Natural killer cell (primary cell): ENCODE measurements at regions not wholly inside any gene's neighbourhood (a gene's known extent, or its start where the extent isn't known, plus 50 kb on each side); places are given as distances from the start of the nearest gene placed in this dataset.

ENCODE experiments used
- ATAC-seq, 3 donors: fragments of 150-1000 bp in 2 of 3; fragments of 200-7000 bp in 1 of 3; cut with Tn5 transposase; 1 replicate in 1 of 3; 2 replicates in 2 of 3; pipeline ENCODE4 v1.10.0; 2021; ENCODE audit warnings: mild to moderate bottlenecking in 2 of 3, moderate library complexity in 2 of 3
- DNase-seq, 2 donors: peaks; one replicate each; pipeline versions ENCODE4 v3.0.0 to v3.0.0-alpha.2; 2013 to 2021; ENCODE audit warnings: mixed read lengths in 1 of 2
- H3K27ac ChIP-seq: one replicate; pipeline ENCODE4 v1.5.1; 2013; ENCODE audit warnings: mild to moderate bottlenecking, low read length
- H3K27me3 ChIP-seq: one replicate; pipeline ENCODE4 v1.6.1; 2013; ENCODE audit warnings: low read length; ENCODE audit not compliant: control insufficient read depth, insufficient read depth
- H3K36me3 ChIP-seq: one replicate; pipeline ENCODE4 v1.6.1; 2013; ENCODE audit warnings: low read length; ENCODE audit not compliant: control insufficient read depth, insufficient read depth
- H3K4me1 ChIP-seq: one replicate; pipeline ENCODE4 v1.6.1; 2013; ENCODE audit warnings: low read length; ENCODE audit not compliant: control insufficient read depth, insufficient read depth
- H3K4me3 ChIP-seq: one replicate; pipeline ENCODE4 v1.5.1; 2013; ENCODE audit warnings: low read length
- H3K9me3 ChIP-seq: one replicate; pipeline ENCODE4 v1.6.1; 2013; ENCODE audit warnings: low read length; ENCODE audit not compliant: control insufficient read depth, insufficient read depth
- H3K27ac Mint-ChIP-seq, 2 donors: one replicate each; pipeline ENCODE4 v1.8.0; 2022; ENCODE audit warnings: mild to moderate bottlenecking in 2 of 2, mixed read lengths in 2 of 2, moderate library complexity in 1 of 2
- H3K27me3 Mint-ChIP-seq, 2 donors: one replicate each; pipeline ENCODE4 v1.8.0; 2022; ENCODE audit warnings: low read depth in 2 of 2, mixed read lengths in 2 of 2
- H3K36me3 Mint-ChIP-seq: one replicate; pipeline ENCODE4 v1.8.0; 2022; ENCODE audit warnings: mixed read lengths
- H3K4me1 Mint-ChIP-seq, 2 donors: one replicate each; pipeline ENCODE4 v1.8.0; 2022; ENCODE audit warnings: mixed read lengths in 2 of 2
- H3K4me3 Mint-ChIP-seq: one replicate; pipeline ENCODE4 v1.8.0; 2022; ENCODE audit warnings: mild to moderate bottlenecking, moderate library complexity, mixed read lengths
- H3K9me3 Mint-ChIP-seq, 2 donors: one replicate each; pipeline ENCODE4 v1.8.0; 2022; ENCODE audit warnings: mixed read lengths in 2 of 2
- CTCF ChIP-seq: fragments of 200-600 bp; IDR thresholded peaks from one replicate; pipeline ENCODE4 v1.8.0; 2022; ENCODE audit warnings: antibody characterized with exemption
- WGBS: methylation state at CpG from one replicate; pipeline ENCODE4 v1.1.7; 2013; ENCODE audit warnings: missing lambda C conversion rate; ENCODE audit not compliant: insufficient coverage; 5-methylcytosine and 5-hydroxymethylcytosine counted together
- intact Hi-C: fragments of 100-400 bp; cut with micrococcal nuclease; formaldehyde crosslinking; loops from one replicate; pipeline ENCODE4 v1.14.2; 2022

GRCh38 chr4:111126340-111126739, 503.5 kb upstream of the PITX2 start:
- H3K4me1 Mint-ChIP-seq = no peaks in the 10 kb centered on the region
- Histone ChIP-seq H3K9me3 (peaks cover 3% of the 10 kb centered on the region), H3K4me1 (no peaks in the 10 kb centered on the region), H3K36me3 (no peaks in the 10 kb centered on the region), H3K4me3 (no peak overlapping the region), H3K27me3 (no peaks in the 10 kb centered on the region), H3K27ac (no peak overlapping the region)
- ATAC-seq (no peak), DNase-seq (no peak)
- no peak overlapping the region for H3K4me3 Mint-ChIP-seq
- 85% methylated on average over 2 of the region's 2 CpGs for WGBS
- no peaks in the 10 kb centered on the region for H3K36me3 Mint-ChIP-seq
- no peaks in the 10 kb centered on the region for H3K27me3 Mint-ChIP-seq
- H3K27ac Mint-ChIP-seq = no peak overlapping the region
- intact Hi-C loops = no loop called here
- peaks cover 8 to 14% of the 10 kb centered on the region in 2 donors for H3K9me3 Mint-ChIP-seq
- no peak for TF ChIP-seq CTCF

GRCh38 chr4:111127841-111128240, 505.0 kb upstream of the PITX2 start:
- Histone ChIP-seq H3K4me3 (no peak overlapping the region), H3K27ac (no peak overlapping the region), H3K4me1 (no peaks in the 10 kb centered on the region), H3K27me3 (no peaks in the 10 kb centered on the region), H3K36me3 (no peaks in the 10 kb centered on the region), H3K9me3 (peaks cover 3% of the 10 kb centered on the region)
- no peaks in the 10 kb centered on the region for H3K27me3 Mint-ChIP-seq
- H3K9me3 Mint-ChIP-seq = peaks cover 14% of the 10 kb centered on the region in 2 donors
- DNase-seq (no peak), ATAC-seq (no peak)
- no peak overlapping the region for H3K27ac Mint-ChIP-seq
- no peaks in the 10 kb centered on the region for H3K4me1 Mint-ChIP-seq
- no peak overlapping the region for H3K4me3 Mint-ChIP-seq
- WGBS = 84% methylated on average over 5 of the region's 5 CpGs
- no peaks in the 10 kb centered on the region for H3K36me3 Mint-ChIP-seq
- no peak for TF ChIP-seq CTCF
- intact Hi-C loops = no loop called here

GRCh38 chr4:111128327-111128726, 505.4 kb upstream of the PITX2 start:
- Histone ChIP-seq H3K36me3 (no peaks in the 10 kb centered on the region), H3K9me3 (peaks cover 3% of the 10 kb centered on the region), H3K4me1 (no peaks in the 10 kb centered on the region), H3K27ac (no peak overlapping the region), H3K27me3 (no peaks in the 10 kb centered on the region), H3K4me3 (no peak overlapping the region)
- H3K9me3 Mint-ChIP-seq = peaks cover 14% of the 10 kb centered on the region in 2 donors
- WGBS = 71% methylated on average over 1 of the region's 1 CpG
- no peaks in the 10 kb centered on the region for H3K36me3 Mint-ChIP-seq
- H3K27ac Mint-ChIP-seq = no peak overlapping the region
- intact Hi-C loops = no loop called here
- no peak for TF ChIP-seq CTCF
- ATAC-seq = no peak
- H3K4me3 Mint-ChIP-seq = no peak overlapping the region
- no peaks in the 10 kb centered on the region for H3K27me3 Mint-ChIP-seq
- H3K4me1 Mint-ChIP-seq = no peaks in the 10 kb centered on the region
- DNase-seq = no peak

GRCh38 chr4:111136438-111136837, 513.6 kb upstream of the PITX2 start:
- H3K4me3 Mint-ChIP-seq = no peak overlapping the region
- no peaks in the 10 kb centered on the region for H3K4me1 ChIP-seq
- H3K27me3 ChIP-seq = no peaks in the 10 kb centered on the region
- H3K9me3 ChIP-seq = peaks cover 10% of the 10 kb centered on the region
- no peaks in the 10 kb centered on the region for H3K36me3 ChIP-seq
- H3K27me3 Mint-ChIP-seq = no peaks in the 10 kb centered on the region
- TF ChIP-seq CTCF = no peak
- H3K36me3 Mint-ChIP-seq = peaks cover 10% of the 10 kb centered on the region
- H3K9me3 Mint-ChIP-seq = peaks cover 9 to 10% of the 10 kb centered on the region in 2 donors
- H3K27ac Mint-ChIP-seq = no peak overlapping the region
- no peak overlapping the region for H3K4me3 ChIP-seq
- H3K27ac ChIP-seq = no peak overlapping the region
- no peaks in the 10 kb centered on the region for H3K4me1 Mint-ChIP-seq
- DNase-seq (no peak), ATAC-seq (no peak)
- WGBS = 89% methylated on average over 1 of the region's 1 CpG
- intact Hi-C loops = no loop called here
